ENCODE measurements at regions not wholly inside any gene's neighbourhood (a gene's known extent, or its start where the extent isn't known, plus 50 kb on each side); places are given as distances from the start of the nearest gene placed in this dataset.
"Not testable (repeated sequence)": the region's sequence is repeated elsewhere in the genome, so short reads cannot be mapped to it uniquely, and the experiment has no call there.

DNA sequence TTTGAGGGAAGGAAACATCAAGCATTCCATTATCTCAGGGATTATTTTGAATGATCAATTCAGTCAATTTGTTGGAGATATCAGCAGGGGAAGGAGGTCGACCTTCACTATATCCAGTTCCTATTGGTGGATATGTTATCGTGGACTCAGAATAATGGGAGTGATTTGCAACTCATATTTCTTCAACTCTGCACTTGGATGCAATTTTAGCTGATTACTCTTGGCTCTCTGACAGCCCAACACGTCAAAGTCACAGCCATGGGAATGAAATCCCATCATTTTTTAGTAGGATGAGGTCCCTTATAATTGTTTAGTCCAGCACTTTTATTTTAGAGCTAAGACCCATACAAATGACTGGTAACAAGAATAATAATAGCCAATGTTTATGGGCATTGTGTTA lies 371.8 kb upstream of the RPS23 start:
- DNase-seq (ENCODE audit: low read depth, low spot score): no peak

DNA sequence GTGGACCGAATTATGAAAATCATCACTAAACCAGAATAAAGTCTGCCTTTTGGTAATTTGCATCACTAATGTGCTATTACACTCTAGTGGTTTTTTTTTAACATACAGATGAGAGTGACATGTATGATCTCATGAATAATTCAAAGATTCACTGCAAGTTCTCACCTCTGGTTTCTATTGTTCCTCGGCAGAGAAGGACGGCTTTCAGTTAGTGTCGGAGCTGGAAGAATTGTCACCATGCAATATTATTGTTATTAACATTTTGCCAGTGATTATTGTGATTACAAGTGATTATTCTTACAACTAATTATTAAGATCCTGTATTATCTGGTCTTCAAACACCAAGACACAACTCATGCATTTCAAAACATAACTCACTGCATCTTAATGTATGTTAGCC lies 366.6 kb upstream of the RPS23 start:
- no peak for DNase-seq (ENCODE audit: low read depth, low spot score)

DNA sequence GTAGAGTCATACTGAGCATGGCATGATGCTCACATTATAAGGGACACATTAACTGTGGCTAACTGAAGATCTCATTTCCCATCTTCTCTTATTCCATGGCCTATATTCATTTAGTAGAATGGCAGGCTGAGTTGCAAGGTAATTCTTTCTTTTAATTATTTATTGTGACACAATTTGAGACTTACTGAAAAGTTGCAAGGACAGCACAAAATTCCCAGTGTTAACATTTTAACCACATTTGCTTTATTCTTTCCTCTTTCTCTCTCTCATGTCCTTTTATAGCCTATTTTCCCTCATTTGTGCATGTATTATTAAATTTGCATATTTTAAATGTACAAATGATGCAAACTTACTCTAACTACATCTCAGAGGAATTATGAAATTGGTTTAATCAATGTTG lies 366.1 kb upstream of the RPS23 start:
- DNase-seq (ENCODE audit: low read depth, low spot score): no peak

DNA sequence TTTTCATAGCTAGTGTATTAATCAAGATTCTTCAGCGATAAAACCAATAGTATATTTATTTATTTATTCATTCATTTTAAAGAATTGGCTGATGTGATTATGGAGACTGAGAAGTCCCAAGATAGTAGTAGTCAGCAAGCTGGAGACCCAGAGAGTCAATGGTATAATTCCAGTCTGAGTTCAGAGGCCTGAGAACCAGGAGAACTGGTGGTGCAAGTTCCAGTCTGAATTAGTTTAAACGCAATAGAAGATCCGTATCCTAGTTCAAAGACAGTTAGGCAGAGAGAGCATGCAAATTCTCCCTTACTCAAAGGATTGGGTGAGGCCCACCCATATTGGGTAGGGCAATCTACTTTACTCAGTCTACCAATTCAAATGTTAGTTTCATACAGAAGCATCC lies 364.2 kb upstream of the RPS23 start:
- no peak for DNase-seq (ENCODE audit: low read depth, low spot score)

DNA sequence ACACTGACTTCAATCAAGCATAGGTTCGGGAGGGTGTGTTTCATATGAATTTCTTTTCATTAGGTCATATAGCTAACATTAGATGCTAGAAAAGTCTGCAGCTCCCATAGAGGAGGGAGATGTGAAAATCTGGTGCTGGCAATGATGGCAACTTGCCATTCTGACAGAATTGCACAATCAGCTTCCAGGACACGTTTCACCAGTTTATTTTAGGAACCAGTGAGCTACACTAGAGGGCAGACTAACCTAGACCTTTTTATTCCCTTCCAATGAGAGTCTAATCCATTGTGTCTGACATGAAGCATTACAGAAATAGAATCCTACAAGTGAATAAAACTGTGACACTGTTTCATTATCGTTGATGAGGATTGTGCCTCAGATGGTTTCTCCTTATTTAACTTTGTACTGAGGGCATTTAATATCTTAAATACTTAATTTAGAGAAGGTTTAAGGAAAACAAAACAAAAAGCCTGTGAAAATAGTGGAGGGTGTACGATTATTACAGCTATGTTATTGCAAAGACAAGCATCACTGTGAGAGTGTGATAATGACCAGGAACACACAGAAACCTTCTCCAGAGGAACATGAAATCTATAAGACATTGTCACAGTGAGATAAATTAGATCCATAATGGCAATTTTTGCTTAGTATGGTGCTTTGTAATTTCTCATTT lies 363.3 kb upstream of the RPS23 start:
- DNase-seq (ENCODE audit: low read depth, low spot score): no peak

DNA sequence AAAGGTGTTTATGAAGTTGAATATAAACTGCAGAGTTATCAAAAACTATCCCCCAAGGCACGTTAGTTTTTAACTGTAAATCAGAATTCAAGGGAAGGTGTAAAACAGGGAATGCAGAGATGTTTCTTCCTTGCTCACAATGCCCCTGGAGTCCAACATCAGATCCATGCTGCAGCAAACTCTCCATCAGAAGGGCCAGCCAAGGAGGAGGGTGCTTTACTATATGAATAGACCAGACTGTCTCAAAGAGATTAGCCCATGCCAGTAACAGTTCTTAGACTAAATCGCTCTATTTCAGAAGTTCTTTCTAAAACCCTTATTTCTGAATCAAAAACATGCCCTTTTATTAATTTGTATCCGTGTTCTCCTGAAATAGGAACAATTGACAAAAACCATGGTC lies 362.8 kb upstream of the RPS23 start:
- no peak for DNase-seq (ENCODE audit: low read depth, low spot score)

DNA sequence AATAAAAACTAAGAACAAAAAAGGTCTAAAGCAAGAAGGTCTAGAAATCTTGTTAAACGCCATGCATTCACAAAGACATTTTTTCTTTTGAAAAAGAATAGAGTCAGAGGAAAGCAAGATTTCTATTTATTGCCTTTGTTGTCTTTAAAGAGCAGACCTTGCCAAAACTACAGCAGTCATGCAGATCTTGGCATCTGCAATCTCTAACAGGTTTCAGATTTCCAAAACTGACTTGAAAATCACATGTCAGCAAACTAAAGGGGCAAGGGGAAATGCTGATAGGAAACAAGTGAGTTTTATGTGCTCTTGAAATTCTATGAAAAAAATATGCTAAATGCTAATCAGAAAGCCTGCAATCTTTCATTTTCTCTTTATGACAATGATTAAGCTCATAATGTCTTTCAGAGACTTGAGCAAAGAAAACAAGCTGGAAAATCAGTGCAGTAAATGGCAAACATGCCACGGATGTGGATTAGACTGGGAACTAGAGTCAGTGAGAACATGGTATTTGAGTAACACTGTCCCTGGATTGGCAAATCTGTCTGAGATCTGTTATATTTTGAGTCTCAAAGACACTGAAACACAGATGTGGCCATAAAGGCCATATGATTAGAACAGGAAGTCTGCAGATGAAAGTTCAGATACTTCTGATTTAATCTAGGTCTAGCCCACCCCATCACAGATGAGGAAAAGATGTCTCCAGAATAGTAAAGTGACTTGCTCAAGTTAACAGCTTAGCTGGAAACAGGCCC lies 361.4 kb upstream of the RPS23 start:
- DNase-seq (ENCODE audit: low read depth, low spot score): no peak

DNA sequence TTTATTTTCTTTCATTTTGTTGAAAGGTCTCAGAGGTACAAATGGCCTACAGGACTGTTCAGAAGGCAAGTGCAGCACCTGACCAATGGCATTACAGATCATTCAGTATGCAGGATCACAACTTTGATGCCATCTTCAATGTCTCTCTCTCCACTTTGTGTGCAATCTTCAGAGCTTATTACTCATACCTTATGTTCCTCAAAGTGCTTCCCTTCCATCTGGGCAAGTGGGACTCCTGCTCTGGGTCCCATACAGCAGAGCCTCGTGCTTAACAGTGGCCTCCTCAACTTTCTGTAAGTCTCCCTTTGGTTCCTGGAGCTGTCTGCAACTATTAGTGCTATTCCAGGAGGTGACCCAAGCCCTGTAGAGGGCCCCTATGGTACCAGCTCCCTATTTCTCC lies 358.4 kb upstream of the RPS23 start:
- DNase-seq (ENCODE audit: low read depth, low spot score): no peak

DNA sequence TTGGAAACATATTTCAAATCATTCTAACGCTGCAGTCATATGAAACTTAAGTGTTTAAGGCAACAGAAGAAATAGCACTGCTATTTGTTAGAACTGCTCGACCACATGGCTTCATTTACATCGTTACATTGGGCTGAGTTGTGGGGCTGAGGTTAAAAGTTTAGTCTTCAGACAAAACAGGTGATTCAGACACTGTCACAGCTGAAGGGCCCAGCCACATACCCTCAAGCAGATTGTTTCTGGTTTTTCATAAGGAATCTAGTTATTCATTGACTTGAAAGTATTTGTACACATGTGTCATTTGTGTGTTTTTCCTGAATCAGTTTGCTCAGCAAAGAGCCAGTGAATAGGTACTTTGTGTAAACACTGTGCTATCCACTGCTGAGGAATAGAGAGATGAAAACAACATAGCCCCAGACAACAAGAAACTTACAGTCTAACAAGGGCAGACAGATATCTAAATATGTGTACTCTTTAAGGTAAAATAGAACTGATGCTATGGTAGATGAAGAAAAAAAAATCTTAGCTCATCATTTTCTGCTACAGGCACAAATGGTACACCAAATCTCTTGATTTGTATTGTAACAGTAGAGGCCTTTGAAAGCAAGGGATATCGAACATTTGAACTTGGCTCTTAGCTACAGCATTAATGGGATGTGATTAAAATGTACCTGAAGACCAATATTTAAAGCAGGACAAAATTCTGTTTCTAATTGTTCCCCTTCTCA lies 357.6 kb upstream of the RPS23 start:
- DNase-seq (ENCODE audit: low read depth, low spot score): no peak

DNA sequence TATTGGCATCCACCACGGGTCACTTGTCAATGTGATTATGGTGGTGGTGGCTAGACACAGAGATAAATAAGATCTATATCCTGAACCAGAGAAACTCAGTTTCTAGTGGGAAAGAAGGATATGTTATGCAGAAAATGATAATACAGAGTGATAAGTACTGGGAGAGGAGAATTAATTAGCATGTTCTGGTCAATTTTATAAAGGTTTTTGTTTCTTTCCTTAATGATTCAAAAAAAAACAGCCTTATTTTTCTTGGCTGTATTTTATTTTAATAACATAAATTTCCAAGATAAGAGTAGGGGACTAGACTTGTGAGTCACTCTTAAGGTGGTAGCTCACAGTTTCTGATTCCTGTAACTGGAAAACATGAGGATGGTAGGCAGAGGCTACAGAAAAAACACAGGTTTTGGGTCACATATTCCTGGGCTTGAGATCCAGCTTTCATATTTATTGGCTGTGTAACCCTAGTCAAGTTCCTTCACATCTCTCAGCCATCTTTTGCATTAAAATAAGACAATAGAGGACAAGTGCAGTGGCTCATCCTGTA lies 350.3 kb upstream of the RPS23 start:
- no peak for DNase-seq (ENCODE audit: low read depth, low spot score)

DNA sequence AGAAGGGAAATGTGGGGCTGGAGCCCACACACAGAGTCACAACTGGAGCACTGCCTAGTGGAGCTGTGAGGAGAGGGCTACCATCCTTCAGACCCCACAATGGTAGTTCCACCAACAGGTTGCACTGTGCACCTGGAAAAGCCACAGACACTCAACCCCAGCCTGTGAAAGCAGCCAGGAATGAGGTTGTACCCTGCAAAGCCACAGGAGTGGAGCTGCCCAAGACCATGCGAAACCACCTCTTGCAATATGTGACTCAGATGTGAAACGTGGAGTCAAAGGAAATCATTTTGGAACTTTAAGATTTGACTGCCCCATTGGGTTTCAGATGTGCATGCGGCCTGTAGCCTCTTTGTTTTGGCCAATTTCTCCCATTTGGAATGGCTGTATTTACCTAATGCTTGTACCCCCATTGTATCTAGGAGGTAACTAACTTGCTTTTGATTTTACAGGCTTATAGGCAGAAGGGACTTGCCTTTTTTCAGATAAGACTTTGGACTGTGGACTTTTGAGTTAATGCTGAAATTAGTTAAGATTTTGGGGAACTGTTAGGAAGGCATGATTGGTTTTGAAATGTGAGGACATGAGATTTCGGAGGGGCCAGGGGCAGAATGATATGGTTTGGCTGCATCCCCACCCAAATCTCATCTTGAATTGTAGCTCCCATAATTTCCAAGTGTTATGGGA lies 348.9 kb upstream of the RPS23 start:
- DNase-seq (ENCODE audit: low read depth, low spot score): not testable (repeated sequence)

DNA sequence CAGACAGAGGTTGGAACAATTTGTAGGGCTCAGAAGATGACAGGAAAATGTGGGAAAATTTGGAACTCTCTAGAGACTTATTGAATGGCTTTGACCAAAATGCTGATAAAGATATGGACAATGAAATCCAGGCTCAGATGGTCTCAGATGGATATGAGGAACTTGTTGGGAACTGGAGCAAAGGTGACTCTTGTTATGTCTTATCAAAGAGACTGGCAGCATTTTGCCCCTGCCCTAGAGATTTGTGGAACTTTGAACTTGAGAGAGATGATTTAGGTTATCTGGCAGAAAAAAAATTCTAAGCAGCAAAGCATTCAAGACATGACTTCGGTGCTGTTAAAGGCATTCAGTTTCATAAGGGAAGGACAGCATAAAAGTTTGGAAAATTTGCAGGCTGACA lies 347.9 kb upstream of the RPS23 start:
- not testable (repeated sequence) for DNase-seq (ENCODE audit: low read depth, low spot score)

DNA sequence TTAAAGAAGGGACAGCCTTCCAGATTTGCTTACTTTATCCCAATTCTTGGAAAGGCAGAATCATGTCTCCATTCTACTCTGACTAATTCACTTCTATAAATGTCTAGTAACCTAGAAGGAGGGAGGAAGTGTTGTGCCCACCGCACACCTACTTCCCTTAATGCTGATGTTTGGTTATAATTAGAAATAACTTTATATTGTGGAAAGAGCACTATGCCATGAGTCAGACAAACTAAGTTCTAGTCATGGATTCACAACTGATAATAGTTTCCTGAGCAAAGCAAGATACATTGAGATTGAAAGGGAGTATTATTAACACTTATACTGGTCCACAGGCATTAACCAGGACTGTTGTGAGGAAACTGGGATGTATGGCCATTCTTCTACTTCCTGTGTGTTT lies 345.9 kb upstream of the RPS23 start:
- DNase-seq (ENCODE audit: low read depth, low spot score): no peak

DNA sequence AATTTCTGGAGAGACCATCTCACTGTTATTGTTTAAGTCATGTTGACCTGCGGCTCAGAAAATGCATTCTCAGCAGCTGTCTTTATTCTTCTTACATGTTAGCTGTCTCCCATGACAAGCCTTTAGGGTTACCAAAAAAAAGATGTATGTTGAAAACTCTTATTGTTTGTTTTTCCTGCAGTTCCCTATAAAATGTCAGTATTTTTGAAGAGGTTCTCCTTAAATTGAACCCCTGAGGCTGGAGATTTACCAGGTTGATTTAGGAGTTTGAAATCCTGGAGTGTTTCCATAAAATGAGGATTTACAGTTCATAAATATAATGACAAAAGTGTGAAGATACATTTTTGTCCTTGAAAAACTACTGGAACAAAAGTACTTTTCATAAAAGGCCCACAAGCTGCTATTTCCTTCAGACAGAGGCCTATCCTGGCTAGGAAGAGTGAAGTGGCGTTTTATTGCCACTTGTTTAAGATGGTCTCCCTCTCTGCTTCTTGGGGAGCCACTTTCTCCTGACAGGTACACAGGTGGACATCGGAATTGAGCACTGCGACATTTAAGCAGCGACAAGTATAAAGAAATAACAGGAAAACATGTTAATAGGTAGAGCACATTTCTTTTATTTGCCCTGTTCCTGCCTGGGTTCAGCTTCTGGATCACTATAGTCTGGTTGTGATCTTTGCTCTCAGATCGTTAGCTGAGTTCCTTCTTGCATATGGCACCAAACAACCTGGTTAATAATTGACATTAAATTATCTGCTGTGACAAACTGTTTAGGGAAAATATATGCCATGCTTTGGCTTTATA lies 344.8 kb upstream of the RPS23 start:
- DNase-seq (ENCODE audit: low read depth, low spot score): no peak

DNA sequence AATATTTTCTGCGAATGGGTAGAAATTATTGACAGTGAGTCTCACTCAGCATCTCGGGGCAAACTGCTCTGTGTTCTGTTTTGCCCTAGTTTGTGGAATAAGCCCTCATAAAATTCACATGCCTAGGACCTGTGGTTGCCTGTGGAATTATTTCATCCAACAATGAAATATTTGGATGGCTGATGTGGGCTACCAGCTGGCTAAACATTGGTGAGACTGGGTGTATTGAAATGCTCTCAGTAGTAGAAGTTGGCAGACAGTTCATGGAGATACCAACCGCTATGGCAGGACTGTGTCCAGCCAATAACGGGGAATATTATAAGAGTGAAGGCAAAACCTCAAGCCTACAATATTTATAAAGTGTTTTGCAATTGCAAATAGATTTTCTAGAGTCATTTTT lies 344.1 kb upstream of the RPS23 start:
- DNase-seq (ENCODE audit: low read depth, low spot score): no peak

DNA sequence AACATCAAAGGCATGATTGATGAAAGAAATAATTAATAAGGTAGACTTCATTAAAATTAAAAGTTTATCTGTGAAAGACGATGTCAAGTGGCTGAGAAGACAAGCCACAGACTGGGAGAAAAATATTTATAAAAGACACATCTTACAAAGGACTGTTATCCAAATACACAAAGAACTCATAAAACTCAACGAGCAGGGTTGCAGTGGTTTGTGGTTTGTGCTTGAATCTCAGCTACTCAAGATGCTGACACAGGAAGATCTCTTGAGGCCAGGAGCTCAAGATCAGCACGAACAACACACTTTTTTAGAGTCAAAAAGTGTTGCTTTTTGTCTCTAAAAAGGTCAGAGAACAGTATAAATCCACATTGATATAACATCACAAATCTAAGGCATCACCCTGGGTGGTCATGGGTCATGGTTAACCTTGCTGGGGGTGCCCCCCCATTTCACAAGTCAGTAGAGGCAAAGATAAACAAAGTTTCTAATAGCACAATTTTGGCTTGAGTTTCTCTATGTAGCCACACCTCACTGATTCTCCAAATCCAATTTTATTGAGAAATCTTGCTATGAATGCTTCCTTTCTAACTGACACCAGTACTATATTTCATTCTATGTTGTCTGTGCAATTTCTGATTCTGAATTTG lies 342.9 kb upstream of the RPS23 start:
- no peak for DNase-seq (ENCODE audit: low read depth, low spot score)

DNA sequence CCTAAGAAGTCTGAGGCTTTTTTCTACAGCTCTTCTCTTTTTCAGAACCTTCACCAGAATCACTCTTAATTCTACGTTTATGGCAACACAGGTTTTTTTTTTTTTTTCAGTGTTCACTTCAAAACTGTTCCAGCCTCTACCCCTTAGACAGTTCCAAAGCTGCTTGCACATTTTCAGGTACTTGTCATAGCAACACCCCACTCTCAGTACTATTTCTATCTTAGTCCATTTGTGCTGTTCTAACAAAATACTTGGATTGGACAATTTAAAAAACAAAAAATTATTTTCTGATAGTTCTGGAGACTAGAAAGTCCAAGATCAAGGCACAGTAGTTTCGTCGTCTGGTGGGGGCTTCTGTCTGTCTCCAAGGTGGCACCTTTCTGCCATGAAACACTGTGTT lies 340.9 kb upstream of the RPS23 start:
- no peak for DNase-seq (ENCODE audit: low read depth, low spot score)

DNA sequence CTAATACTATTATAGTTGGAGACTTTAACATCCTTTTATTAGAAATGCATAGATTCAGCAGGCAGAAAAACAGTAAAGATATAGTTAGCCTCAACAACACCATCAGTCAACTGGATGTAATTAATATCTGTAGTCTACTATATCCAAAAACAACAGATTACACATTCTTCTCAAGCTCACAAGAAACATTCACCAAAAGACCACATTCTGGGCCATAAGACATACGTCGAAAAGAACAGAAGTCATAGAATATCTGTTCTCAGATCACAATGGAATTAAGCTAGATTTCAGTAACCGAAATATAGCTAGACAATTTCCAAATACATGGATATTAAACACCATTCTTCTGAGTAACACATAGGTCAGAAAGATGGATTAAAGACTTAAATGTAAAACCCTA lies 336.6 kb upstream of the RPS23 start:
- DNase-seq (ENCODE audit: low read depth, low spot score): no peak

DNA sequence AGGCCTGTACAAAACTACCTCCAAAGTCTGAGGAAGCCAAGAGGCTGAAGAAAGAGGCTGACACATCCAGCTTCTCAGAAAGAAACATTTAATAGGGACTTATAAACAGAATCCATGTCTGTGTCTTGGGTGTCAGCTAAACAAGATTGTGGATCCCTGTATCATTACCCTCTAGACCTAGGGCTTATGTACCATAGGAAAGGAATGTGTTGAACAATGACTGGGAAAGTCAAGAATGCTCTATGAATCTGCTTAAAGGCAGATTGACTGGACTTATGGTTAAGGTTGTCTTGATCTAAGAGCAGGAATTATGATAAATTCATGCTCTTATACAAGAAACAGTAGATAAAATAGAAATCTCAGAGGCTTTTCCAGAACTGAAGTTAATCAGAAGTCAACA lies 335.7 kb upstream of the RPS23 start:
- no peak for DNase-seq (ENCODE audit: low read depth, low spot score)

DNA sequence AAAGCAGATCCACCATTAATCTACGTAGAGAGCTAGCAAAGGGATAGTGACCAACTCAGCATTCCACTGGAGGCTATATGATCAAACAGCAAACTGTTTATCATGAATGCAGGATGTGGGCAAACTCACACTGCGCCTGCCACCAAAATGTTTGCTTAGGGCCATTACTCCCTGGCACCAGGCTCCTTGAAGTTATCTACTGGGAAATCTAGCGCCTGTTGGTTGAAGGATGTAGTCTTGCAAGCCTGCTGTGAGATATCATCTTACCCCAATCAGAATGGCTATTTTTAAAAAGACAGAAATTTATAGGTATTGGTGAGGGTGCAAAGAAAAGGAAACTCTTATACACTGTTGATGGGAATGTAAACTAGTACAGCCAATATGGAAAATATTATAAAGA lies 332.5 kb upstream of the RPS23 start:
- DNase-seq (ENCODE audit: low read depth, low spot score): no peak
